ENCODE measurements at regions not wholly inside any gene's neighbourhood (a gene's known extent, or its start where the extent isn't known, plus 50 kb on each side); places are given as distances from the start of the nearest gene placed in this dataset.
"Not testable (repeated sequence)": the region's sequence is repeated elsewhere in the genome, so short reads cannot be mapped to it uniquely, and the experiment has no call there.

DNA sequence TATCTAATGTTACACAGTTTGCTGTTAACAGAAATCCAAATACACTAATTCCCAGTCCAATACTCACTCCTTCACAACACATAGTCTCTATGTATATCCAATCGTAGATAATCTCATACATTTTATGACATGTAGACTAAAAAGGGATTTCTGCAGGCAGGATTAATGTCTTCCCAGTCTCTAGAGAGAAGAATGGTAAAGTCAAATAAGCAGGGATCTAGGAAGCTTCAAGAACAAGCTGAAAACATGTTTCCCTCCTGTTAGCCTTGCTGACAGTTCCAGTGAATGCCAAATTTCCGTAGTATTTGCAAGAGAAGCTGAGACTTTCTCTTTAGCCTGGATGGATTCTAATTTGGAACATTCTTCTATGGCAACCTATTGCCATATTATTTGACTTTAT lies 500.1 kb downstream of the IGSF11 start:
- H3K4me3 ChIP-seq (ENCODE audit: low read depth, low read length): no peak overlapping the region
- no peak for DNase-seq (ENCODE audit: low read depth)
- TF ChIP-seq, protein P1, sequence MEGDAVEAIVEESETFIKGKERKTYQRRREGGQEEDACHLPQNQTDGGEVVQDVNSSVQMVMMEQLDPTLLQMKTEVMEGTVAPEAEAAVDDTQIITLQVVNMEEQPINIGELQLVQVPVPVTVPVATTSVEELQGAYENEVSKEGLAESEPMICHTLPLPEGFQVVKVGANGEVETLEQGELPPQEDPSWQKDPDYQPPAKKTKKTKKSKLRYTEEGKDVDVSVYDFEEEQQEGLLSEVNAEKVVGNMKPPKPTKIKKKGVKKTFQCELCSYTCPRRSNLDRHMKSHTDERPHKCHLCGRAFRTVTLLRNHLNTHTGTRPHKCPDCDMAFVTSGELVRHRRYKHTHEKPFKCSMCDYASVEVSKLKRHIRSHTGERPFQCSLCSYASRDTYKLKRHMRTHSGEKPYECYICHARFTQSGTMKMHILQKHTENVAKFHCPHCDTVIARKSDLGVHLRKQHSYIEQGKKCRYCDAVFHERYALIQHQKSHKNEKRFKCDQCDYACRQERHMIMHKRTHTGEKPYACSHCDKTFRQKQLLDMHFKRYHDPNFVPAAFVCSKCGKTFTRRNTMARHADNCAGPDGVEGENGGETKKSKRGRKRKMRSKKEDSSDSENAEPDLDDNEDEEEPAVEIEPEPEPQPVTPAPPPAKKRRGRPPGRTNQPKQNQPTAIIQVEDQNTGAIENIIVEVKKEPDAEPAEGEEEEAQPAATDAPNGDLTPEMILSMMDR (IDR thresholded peaks at IDR 0.05; ENCODE audit: low read depth, low read length, missing control alignments): no peak

DNA sequence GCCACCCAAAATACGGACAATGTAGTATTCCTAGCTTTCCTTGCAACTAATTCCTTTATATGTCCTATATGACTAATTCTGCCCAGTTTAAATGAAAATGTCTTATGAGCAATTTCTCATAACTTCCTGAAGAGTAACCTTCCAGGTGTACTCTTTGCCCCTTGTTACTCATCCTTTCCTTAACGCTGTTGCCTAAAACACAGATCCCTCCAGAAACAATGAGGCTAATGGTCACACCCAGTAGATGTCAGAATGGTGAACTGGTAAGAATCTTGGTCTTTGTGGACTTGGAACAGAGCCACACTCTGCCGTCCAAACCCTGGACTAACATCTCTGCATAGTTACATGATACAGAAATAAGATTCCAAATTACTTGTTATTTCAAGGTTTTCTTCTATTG lies 497.9 kb downstream of the IGSF11 start:
- TF ChIP-seq, protein P1 (IDR thresholded peaks at IDR 0.05; ENCODE audit: low read depth, low read length, missing control alignments): no peak
- DNase-seq (ENCODE audit: low read depth): no peak
- H3K4me3 ChIP-seq (ENCODE audit: low read depth, low read length): no peak overlapping the region

DNA sequence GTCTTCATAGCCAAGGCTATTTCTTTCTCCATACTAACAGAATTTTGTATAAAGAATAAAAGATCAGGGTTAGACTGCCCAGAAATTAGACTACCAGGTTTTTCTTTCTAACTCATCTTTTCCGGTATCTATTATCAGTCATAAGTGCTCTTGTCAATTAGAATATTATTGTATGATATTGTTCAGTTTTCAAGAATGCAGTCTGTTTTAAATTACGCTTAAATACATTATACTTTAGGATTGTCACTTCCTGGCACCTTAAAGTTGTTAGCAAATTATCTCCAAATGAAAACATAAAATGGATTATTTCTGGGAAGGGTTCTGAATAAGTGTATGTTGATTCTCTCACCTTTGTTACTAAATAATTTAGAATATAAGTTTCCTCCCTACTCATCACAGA lies 497.2 kb downstream of the IGSF11 start:
- H3K4me3 ChIP-seq (ENCODE audit: low read depth, low read length): no peak overlapping the region
- DNase-seq (ENCODE audit: low read depth): no peak
- TF ChIP-seq, protein P1 (IDR thresholded peaks at IDR 0.05; ENCODE audit: low read depth, low read length, missing control alignments): no peak

DNA sequence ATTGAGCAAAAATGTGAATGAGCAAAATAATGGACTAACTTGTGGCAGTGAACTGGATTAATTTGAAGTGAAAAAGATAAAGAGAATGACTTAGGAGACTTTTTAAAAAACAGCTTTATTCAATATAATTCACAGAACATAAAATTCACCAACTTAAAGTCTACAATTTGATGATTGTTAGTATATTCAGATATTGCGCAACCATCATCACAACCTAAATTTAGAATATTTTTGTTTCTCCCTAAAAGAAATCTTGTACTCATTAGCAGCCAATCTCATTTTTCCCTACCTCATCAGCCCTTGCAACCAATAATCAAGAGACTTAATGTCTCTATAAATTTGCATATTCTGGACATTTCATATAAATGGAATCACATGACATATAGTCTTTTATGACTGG lies 496.5 kb downstream of the IGSF11 start:
- DNase-seq (ENCODE audit: low read depth): no peak
- TF ChIP-seq, protein P1 (IDR thresholded peaks at IDR 0.05; ENCODE audit: low read depth, low read length, missing control alignments): no peak
- no peak overlapping the region for H3K4me3 ChIP-seq (ENCODE audit: low read depth, low read length)

DNA sequence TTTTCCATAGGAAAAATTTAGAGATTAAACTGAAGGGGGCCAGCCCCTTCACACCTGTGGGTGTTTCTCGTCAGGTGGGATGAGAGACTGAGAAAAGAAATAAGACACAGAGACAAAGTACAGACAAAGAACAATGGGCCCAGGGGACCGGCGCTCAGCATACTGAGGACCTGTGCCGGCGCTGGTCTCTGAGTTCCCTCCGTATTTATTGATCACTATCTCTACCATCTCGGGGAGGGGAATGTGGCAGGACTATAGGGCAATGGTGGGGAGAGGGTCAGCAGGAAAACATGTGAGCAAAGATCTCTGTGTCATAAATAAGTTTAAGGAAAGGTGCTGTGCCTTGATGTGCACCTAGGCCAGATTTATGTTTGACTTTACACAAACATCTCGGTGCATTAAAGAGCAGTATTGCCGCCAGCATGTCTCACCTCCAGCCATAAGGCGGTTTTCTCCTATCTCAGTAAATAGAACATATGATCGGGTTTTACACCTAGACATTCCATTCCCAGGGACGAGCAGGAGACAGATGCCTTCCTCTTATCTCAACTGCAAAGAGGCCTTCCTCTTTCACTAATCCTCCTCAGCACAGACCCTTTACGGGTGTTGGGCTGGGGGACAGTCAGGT lies 494.7 kb downstream of the IGSF11 start:
- not testable (repeated sequence) for H3K4me3 ChIP-seq (ENCODE audit: low read depth, low read length); DNase-seq (ENCODE audit: low read depth)

DNA sequence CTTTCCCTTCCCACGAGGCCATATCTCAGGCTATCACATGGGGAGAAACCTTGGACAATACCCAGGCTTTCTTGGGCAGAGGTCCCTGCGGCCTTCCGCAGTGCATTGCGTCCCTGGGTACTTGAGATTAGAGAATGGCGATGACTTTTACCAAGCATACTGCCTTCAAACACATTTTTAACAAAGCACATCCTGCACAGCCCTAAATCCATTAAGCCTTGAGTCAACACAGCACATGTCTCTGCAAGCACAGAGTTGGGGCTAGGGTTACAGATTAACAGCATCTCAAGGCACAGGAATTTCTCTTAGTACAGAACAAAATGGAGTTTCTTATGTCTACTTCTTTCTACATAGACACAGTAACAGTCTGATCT lies 494.2 kb downstream of the IGSF11 start:
- DNase-seq (ENCODE audit: low read depth); H3K4me3 ChIP-seq (ENCODE audit: low read depth, low read length): not testable (repeated sequence)

DNA sequence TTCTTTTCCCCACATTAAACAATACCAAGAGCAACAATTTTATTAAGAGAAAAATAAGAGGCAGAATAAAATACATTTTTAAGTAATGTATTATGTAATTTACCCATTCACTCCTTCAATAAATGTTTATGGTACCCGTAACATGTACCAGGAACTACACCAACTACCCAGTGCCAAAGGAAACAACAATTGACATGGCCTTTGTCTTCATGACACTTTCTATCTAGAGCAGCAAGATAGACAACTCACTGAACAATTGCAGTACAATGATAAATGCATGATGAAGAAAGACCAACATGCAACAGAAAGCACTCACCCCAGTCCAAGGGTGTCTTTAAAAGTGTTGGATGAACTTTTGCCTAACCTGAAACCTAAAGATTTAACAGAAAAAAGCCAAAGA lies 493.8 kb downstream of the IGSF11 start:
- no peak overlapping the region for H3K4me3 ChIP-seq (ENCODE audit: low read depth, low read length)
- TF ChIP-seq, protein P1 (IDR thresholded peaks at IDR 0.05; ENCODE audit: low read depth, low read length, missing control alignments): no peak
- DNase-seq (ENCODE audit: low read depth): no peak

DNA sequence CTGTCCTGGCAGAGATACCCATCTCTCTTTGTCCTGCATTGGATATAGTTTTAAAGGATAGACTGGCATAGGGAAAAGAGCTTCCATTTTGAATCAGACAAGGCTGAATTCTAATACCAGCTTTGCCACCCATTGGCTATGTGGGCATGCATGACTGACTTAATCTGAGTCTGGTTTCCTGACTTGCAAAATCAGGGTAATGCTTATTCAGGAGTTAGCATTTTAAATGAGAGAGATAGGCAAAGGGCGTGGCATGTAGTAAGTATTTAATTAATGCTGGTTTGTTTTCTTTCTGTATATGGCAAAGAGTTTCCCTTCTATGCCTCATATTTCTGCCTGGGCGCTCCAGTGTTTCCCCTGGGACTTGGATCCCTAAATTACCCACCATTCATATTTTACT lies 492.9 kb downstream of the IGSF11 start:
- TF ChIP-seq, protein P1 (IDR thresholded peaks at IDR 0.05; ENCODE audit: low read depth, low read length, missing control alignments): no peak
- no peak for DNase-seq (ENCODE audit: low read depth)
- no peak overlapping the region for H3K4me3 ChIP-seq (ENCODE audit: low read depth, low read length)

Data from GM12864 (cell line).